ENCODE measurements at regions not wholly inside any gene's neighbourhood (a gene's known extent, or its start where the extent isn't known, plus 50 kb on each side); places are given as distances from the start of the nearest gene placed in this dataset.

- no peak for TF ChIP-seq CTCF (IDR thresholded peaks at IDR 0.05)
- no peak for TF ChIP-seq POLR2AphosphoS5 (IDR thresholded peaks at IDR 0.05; ENCODE audit: low read depth, low read length)
- no peak for TF ChIP-seq TAF1 (IDR thresholded peaks at IDR 0.05; ENCODE audit: borderline replicate concordance, low read depth, low read length)
- TF ChIP-seq EP300 (IDR thresholded peaks at IDR 0.05; ENCODE audit: borderline replicate concordance in 1 of 2, low read depth in 1 of 2, low read length in 1 of 2): no peak
Observed at GRCh38 chr18:1848716-1849115, 722.6 kb downstream of the METTL4 start.

Data from SK-N-SH (cell line).